ENCODE measurements at regions not wholly inside any gene's neighbourhood (a gene's known extent, or its start where the extent isn't known, plus 50 kb on each side); places are given as distances from the start of the nearest gene placed in this dataset.

DNA sequence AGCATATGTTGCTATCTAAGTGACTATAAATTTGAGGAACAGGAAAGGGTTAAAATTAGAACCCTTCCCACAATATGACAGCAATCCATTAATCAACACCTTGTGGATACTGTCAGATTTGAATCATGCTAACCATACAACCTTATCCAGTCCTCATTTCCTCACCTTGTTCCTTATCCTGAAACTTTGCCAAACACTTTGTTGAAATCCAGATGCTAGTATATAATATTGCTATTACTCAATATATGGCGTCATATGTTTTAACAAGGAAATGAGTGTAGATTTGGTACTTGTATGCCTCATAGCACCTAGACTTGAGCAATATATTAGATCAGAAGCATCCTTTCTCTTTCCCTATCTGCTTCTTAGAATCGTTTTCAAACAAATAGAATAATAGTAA, 66.3 kb upstream of the SLC25A13 start:
- DNase-seq (no peak), ATAC-seq (no peak)
- no peaks in the 10 kb centered on the region for H3K36me3 Mint-ChIP-seq
- H3K4me3 Mint-ChIP-seq, result no peak overlapping the region
- H3K27me3 Mint-ChIP-seq, result peaks cover 1 to 10% (median 5%) of the 10 kb centered on the region in 5 donors
- no peak overlapping the region for H3K27ac Mint-ChIP-seq
- H3K9me3 Mint-ChIP-seq, result no peaks in the 10 kb centered on the region
- no peaks in the 10 kb centered on the region for H3K4me1 Mint-ChIP-seq
- POLR2A ChIA-PET, result no interaction called here

DNA sequence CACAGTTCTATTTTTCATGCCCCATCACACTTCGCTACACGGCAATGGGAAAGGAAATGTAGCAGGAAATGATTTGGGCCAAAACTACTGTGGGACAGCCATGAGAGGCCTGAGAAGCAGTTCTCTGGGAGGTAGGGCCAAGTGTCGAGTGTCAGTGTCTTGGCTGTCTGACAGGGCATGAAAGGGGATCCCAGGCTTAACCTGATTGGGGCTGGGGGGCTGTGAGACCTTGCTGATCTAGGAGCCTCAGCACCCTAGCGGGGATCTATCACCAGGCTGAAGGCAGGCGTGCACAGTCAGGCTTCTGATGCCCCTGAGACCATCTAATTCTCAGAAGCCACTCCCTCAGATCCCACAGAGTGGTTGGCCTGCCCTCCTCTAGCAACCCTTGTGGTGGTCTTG, 58.2 kb upstream of the SLC25A13 start:
- no peaks in the 10 kb centered on the region for H3K36me3 Mint-ChIP-seq
- no peaks in the 10 kb centered on the region for H3K9me3 Mint-ChIP-seq
- no peak for ATAC-seq
- no peak overlapping the region for H3K27ac Mint-ChIP-seq
- peaks cover 0 to 24% (median 9%) of the 10 kb centered on the region in 5 donors for H3K27me3 Mint-ChIP-seq
- POLR2A ChIA-PET, result no interaction called here
- H3K4me3 Mint-ChIP-seq, result no peak overlapping the region
- no peak for DNase-seq
- no peaks in the 10 kb centered on the region for H3K4me1 Mint-ChIP-seq

DNA sequence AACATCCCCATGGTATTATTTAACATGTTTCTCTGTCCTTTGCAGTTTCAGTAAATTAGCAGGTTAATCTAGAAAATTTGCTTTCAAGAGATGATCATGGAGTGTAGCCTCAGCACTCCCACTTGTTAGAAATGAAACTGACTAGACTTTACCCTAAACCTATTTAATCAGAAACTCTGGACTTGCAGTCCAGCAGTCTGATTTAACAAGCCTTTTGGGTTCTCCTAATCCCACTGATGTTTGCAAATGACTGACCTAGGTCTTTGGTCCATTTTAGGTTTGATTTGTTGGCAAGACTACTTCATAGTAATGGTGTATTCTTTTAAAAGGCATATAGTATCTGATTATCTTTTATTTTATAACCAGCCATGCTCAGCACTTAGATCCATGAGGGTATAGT, 55.5 kb upstream of the SLC25A13 start:
- POLR2A ChIA-PET, result no interaction called here
- H3K4me1 Mint-ChIP-seq, result no peaks in the 10 kb centered on the region
- DNase-seq (no peak), ATAC-seq (no peak)
- H3K36me3 Mint-ChIP-seq, result no peaks in the 10 kb centered on the region
- no peaks in the 10 kb centered on the region for H3K9me3 Mint-ChIP-seq
- peaks cover 6 to 26% (median 16%) of the 10 kb centered on the region in 5 donors for H3K27me3 Mint-ChIP-seq
- H3K4me3 Mint-ChIP-seq, result no peak overlapping the region
- no peak overlapping the region for H3K27ac Mint-ChIP-seq
